Activated naive CD8-positive, alpha-beta T cell treated with anti-CD3 and anti-CD28 coated beads, Interleukin-2, amount 50 U/mL, for 16 hours (primary cell): ENCODE measurements at regions not wholly inside any gene's neighbourhood (a gene's known extent, or its start where the extent isn't known, plus 50 kb on each side); places are given as distances from the start of the nearest gene placed in this dataset.
"Not testable (repeated sequence)": the region's sequence is repeated elsewhere in the genome, so short reads cannot be mapped to it uniquely, and the experiment has no call there.

Experiments
- DNase-seq: peaks from one replicate; pipeline ENCODE4 v3.0.0-alpha.2; 2020; ENCODE audit warnings: low read depth, low spot score

- no peak for DNase-seq
Observed at GRCh38 chr3:8416965-8417364, 84.7 kb upstream of the LMCD1 start.

- no peak for DNase-seq
Observed at GRCh38 chr3:8420612-8421011, 81.0 kb upstream of the LMCD1 start.

- no peak for DNase-seq
Observed at GRCh38 chr3:8421267-8421666, 80.4 kb upstream of the LMCD1 start.

GRCh38 chr3:8421711-8422110 is 79.9 kb upstream of the LMCD1 start:
- no peak for DNase-seq

GRCh38 chr3:8423307-8423706 is 78.3 kb upstream of the LMCD1 start:
- DNase-seq: no peak

GRCh38 chr3:8424281-8424680 is 77.3 kb upstream of the LMCD1 start:
- DNase-seq: no peak

- DNase-seq: no peak
Observed at GRCh38 chr3:8436661-8437287, 64.8 kb upstream of the LMCD1 start.

- no peak for DNase-seq
Observed at GRCh38 chr3:8438507-8439079, 63.0 kb upstream of the LMCD1 start.

GRCh38 chr3:8440142-8440541 is 61.5 kb upstream of the LMCD1 start:
- not testable (repeated sequence) for DNase-seq

GRCh38 chr3:8441969-8442559 is 59.6 kb upstream of the LMCD1 start:
- DNase-seq: no peak

GRCh38 chr3:8442993-8443650 is 58.5 kb upstream of the LMCD1 start:
- DNase-seq: no peak

- no peak for DNase-seq
Observed at GRCh38 chr3:8443829-8444791, 57.5 kb upstream of the LMCD1 start.

GRCh38 chr3:8444883-8445282 is 56.7 kb upstream of the LMCD1 start:
- no peak for DNase-seq

GRCh38 chr3:8445861-8446260 is 55.8 kb upstream of the LMCD1 start:
- no peak for DNase-seq

GRCh38 chr3:8446845-8447244 is 54.8 kb upstream of the LMCD1 start:
- DNase-seq: no peak

- DNase-seq: no peak
Observed at GRCh38 chr3:8450618-8451017, 51.0 kb upstream of the LMCD1 start.

GRCh38 chr3:8451696-8452095 is 49.9 kb upstream of the LMCD1 start:
- DNase-seq: no peak
